ENCODE measurements at regions not wholly inside any gene's neighbourhood (a gene's known extent, or its start where the extent isn't known, plus 50 kb on each side); places are given as distances from the start of the nearest gene placed in this dataset.

DNA sequence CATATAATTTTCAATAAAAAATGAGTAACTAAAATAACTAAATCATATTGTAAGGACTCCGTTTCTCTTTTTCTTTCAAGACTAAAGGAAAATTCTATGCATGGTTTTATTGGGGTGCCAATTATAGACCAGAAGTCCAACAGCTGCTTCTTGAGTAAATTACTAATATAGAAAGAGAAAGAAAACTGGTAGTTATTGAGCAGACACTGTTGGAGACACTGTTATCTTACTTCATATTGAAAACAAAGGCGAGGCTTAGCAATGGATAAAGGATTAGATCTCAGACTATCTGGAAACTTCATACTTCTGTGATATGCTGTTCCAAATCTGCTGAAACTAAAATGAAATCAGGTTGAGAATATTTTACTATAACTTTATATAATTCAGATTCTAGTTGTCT, 169.6 kb upstream of the EYS start:
- Histone ChIP-seq H3K9me3 (ENCODE audit: control insufficient read depth, insufficient read depth, low read depth, low read length) (no peaks in the 10 kb centered on the region), H3K4me1 (ENCODE audit: control insufficient read depth, insufficient read depth, low read length) (no peaks in the 10 kb centered on the region), H3K27ac (ENCODE audit: extremely low read depth, low read depth, low read length) (no peak overlapping the region), H3K36me3 (ENCODE audit: control insufficient read depth in 2 of 2, insufficient read depth in 1 of 2, low read length in 2 of 2) (no peaks in the 10 kb centered on the region), H3K4me3 (ENCODE audit: low read depth, low read length) (no peak overlapping the region)
- POLR2A ChIA-PET, result no interaction called here
- CTCF ChIA-PET, result no interaction called here
- TF ChIP-seq ZNF23 (tag by site-specific recombination; IDR thresholded peaks at IDR 0.05; ENCODE audit: borderline replicate concordance), result no peak
- no peak for TF ChIP-seq ZNF157 (tag by site-specific recombination; IDR thresholded peaks at IDR 0.05)
- TF ChIP-seq KLF9 (tag by site-specific recombination; IDR thresholded peaks at IDR 0.05; ENCODE audit: low read depth), result no peak
- TF ChIP-seq, protein P1, sequence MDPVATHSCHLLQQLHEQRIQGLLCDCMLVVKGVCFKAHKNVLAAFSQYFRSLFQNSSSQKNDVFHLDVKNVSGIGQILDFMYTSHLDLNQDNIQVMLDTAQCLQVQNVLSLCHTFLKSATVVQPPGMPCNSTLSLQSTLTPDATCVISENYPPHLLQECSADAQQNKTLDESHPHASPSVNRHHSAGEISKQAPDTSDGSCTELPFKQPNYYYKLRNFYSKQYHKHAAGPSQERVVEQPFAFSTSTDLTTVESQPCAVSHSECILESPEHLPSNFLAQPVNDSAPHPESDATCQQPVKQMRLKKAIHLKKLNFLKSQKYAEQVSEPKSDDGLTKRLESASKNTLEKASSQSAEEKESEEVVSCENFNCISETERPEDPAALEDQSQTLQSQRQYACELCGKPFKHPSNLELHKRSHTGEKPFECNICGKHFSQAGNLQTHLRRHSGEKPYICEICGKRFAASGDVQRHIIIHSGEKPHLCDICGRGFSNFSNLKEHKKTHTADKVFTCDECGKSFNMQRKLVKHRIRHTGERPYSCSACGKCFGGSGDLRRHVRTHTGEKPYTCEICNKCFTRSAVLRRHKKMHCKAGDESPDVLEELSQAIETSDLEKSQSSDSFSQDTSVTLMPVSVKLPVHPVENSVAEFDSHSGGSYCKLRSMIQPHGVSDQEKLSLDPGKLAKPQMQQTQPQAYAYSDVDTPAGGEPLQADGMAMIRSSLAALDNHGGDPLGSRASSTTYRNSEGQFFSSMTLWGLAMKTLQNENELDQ (tag by site-specific recombination; IDR thresholded peaks at IDR 0.05; ENCODE audit: low read depth), result no peak
- no peak for TF ChIP-seq ZNF335 (tag by site-specific recombination; conservative IDR thresholded peaks at IDR 0.05)
- no peak for TF ChIP-seq ZNF624 (tag by site-specific recombination; IDR thresholded peaks at IDR 0.05)
- TF ChIP-seq ZNF174 (tag by site-specific recombination; IDR thresholded peaks at IDR 0.05), result no peak

DNA sequence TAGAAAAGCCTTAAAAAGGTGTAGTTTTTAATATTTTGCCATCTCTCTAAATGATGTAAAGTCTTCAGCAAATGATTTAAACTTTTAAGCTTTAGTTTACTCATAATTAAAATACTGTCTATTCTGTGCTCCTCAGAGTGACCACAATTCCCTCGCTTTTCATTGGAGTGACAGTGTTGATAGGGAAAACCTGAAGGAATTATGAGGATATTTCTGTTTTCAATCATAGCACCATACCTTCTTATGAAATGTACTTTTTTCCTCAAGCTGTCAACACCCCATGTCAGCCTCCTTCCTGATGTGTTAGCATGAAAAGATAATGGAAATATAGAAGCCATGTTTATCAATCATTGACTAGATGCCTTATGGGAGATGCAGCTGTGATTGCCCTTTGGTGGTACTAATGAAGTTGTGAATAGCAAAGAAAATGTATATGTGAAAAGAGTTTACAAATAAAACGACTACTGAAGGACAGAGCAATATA, 145.4 kb upstream of the EYS start:
- Histone ChIP-seq H3K4me3 (ENCODE audit: low read depth, low read length) (no peak overlapping the region), H3K27ac (ENCODE audit: extremely low read depth, low read depth, low read length) (no peak overlapping the region), H3K4me1 (ENCODE audit: control insufficient read depth, insufficient read depth, low read length) (no peaks in the 10 kb centered on the region), H3K36me3 (ENCODE audit: control insufficient read depth in 2 of 2, insufficient read depth in 1 of 2, low read length in 2 of 2) (no peaks in the 10 kb centered on the region), H3K9me3 (ENCODE audit: control insufficient read depth, insufficient read depth, low read depth, low read length) (no peaks in the 10 kb centered on the region)
- POLR2A ChIA-PET, result no interaction called here
- TF ChIP-seq ZNF324 (tag by site-specific recombination; IDR thresholded peaks at IDR 0.05), result no peak
- no peak for TF ChIP-seq ZNF202 (tag by site-specific recombination; IDR thresholded peaks at IDR 0.05; ENCODE audit: borderline replicate concordance)
- TF ChIP-seq ZNF292 (tag by site-specific recombination; IDR thresholded peaks at IDR 0.05; ENCODE audit: borderline replicate concordance, low read depth), result no peak
- no peak for TF ChIP-seq SP2 (tag by site-specific recombination; IDR thresholded peaks at IDR 0.05)
- CTCF ChIA-PET, result no interaction called here

DNA sequence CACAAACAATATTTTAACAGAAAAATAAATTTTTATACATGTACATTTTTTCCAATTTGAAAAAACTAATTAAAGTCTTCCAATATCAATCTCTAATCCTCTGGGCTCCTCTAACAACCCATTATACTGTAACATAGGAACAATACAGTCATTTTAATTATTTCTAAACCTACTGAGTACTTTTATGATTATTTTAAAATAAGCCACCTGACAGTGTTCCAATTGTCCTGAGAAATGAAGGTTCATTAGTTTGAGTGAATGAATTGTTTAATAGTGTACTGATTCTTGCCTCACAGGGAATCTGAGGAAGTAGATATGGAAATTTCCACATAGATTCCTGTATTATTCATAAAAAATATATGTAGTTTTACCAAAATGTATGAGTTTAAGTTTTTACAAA, 123.1 kb upstream of the EYS start:
- no peak overlapping the region for H3K27ac ChIP-seq (ENCODE audit: extremely low read depth, low read depth, low read length)
- ChIA-PET CTCF (no interaction called here), POLR2A (no interaction called here)
- H3K36me3 ChIP-seq (ENCODE audit: control insufficient read depth in 2 of 2, insufficient read depth in 1 of 2, low read length in 2 of 2), result no peaks in the 10 kb centered on the region
- no peak overlapping the region for H3K4me3 ChIP-seq (ENCODE audit: low read depth, low read length)
- H3K9me3 ChIP-seq (ENCODE audit: control insufficient read depth, insufficient read depth, low read depth, low read length), result no peaks in the 10 kb centered on the region
- H3K4me1 ChIP-seq (ENCODE audit: control insufficient read depth, insufficient read depth, low read length), result no peaks in the 10 kb centered on the region
- no peak for TF ChIP-seq ZNF114 (tag by site-specific recombination; IDR thresholded peaks at IDR 0.05)
- TF ChIP-seq ZNF624 (tag by site-specific recombination; IDR thresholded peaks at IDR 0.05), result no peak
- no peak for TF ChIP-seq ZNF132 (tag by site-specific recombination; IDR thresholded peaks at IDR 0.05; ENCODE audit: borderline replicate concordance)
- TF ChIP-seq, protein P2, sequence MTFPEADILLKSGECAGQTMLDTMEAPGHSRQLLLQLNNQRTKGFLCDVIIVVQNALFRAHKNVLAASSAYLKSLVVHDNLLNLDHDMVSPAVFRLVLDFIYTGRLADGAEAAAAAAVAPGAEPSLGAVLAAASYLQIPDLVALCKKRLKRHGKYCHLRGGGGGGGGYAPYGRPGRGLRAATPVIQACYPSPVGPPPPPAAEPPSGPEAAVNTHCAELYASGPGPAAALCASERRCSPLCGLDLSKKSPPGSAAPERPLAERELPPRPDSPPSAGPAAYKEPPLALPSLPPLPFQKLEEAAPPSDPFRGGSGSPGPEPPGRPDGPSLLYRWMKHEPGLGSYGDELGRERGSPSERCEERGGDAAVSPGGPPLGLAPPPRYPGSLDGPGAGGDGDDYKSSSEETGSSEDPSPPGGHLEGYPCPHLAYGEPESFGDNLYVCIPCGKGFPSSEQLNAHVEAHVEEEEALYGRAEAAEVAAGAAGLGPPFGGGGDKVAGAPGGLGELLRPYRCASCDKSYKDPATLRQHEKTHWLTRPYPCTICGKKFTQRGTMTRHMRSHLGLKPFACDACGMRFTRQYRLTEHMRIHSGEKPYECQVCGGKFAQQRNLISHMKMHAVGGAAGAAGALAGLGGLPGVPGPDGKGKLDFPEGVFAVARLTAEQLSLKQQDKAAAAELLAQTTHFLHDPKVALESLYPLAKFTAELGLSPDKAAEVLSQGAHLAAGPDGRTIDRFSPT (tag by site-specific recombination; IDR thresholded peaks at IDR 0.05), result no peak
- TF ChIP-seq, protein P3, sequence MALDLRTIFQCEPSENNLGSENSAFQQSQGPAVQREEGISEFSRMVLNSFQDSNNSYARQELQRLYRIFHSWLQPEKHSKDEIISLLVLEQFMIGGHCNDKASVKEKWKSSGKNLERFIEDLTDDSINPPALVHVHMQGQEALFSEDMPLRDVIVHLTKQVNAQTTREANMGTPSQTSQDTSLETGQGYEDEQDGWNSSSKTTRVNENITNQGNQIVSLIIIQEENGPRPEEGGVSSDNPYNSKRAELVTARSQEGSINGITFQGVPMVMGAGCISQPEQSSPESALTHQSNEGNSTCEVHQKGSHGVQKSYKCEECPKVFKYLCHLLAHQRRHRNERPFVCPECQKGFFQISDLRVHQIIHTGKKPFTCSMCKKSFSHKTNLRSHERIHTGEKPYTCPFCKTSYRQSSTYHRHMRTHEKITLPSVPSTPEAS (tag by site-specific recombination; IDR thresholded peaks at IDR 0.05), result no peak
- TF ChIP-seq ZNF350 (tag by site-specific recombination; IDR thresholded peaks at IDR 0.05), result no peak
- no peak for TF ChIP-seq ZNF560 (tag by site-specific recombination; IDR thresholded peaks at IDR 0.05; ENCODE audit: borderline replicate concordance)
- TF ChIP-seq ZNF184 (tag by site-specific recombination; IDR thresholded peaks at IDR 0.05), result no peak
- TF ChIP-seq, protein P4, sequence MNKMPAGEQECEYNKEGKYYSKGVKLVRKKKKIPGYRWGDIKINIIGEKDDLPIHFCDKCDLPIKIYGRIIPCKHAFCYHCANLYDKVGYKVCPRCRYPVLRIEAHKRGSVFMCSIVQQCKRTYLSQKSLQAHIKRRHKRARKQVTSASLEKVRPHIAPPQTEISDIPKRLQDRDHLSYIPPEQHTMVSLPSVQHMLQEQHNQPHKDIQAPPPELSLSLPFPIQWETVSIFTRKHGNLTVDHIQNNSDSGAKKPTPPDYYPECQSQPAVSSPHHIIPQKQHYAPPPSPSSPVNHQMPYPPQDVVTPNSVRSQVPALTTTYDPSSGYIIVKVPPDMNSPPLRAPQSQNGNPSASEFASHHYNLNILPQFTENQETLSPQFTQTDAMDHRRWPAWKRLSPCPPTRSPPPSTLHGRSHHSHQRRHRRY (tag by site-specific recombination; IDR thresholded peaks at IDR 0.05), result no peak
- no peak for TF ChIP-seq ZNF610 (tag by site-specific recombination; IDR thresholded peaks at IDR 0.05; ENCODE audit: borderline replicate concordance)
- TF ChIP-seq ZNF670 (tag by site-specific recombination; IDR thresholded peaks at IDR 0.05; ENCODE audit: low read depth), result no peak
- no peak for TF ChIP-seq ZNF555 (tag by site-specific recombination; conservative IDR thresholded peaks at IDR 0.05)
- TF ChIP-seq ZNF416 (tag by site-specific recombination; IDR thresholded peaks at IDR 0.05), result no peak

All from HEK293 (cell line).